Omental fat pad (tissue), 3 donors: ENCODE measurements at regions not wholly inside any gene's neighbourhood (a gene's known extent, or its start where the extent isn't known, plus 50 kb on each side); places are given as distances from the start of the nearest gene placed in this dataset. TPM values are rescaled to one million over a fixed set of nuclear protein-coding genes. Genes with fewer than 3 reads are reported as not detected.

Source experiments
- ATAC-seq: fragments of 150-250 bp; one replicate; pipeline ENCODE4 v1.9.1; 2016; ENCODE audit warnings: mild to moderate bottlenecking, moderate library complexity; ENCODE audit not compliant: low FRiP score
- DNase-seq: peaks from one replicate; pipeline ENCODE4 v3.0.0-alpha.2; 2019; ENCODE audit warnings: low spot score
- CTCF ChIP-seq, 3 donors: fragments of 450-650 bp; IDR thresholded peaks; one replicate each; pipeline ENCODE4 v1.5.1; 2016 to 2017; ENCODE audit warnings: antibody characterized with exemption in 3 of 3, mild to moderate bottlenecking in 3 of 3, moderate library complexity in 2 of 3
- small RNA-seq: library from RNA; depleted of rRNA; stranded (forward); fragments of <200 nt; gene quantifications from one replicate; pipeline ENCODE3, GENCODE V24; 2016

GRCh38 chr11:110773442-110773841, 61.2 kb upstream of the ARHGAP20 start:
- DNase-seq (no peak), ATAC-seq (no peak)
- TF ChIP-seq CTCF (IDR thresholded peaks at IDR 0.05), result no peak

GRCh38 chr11:110772863-110773262, 60.6 kb upstream of the ARHGAP20 start:
- no peak for TF ChIP-seq CTCF (IDR thresholded peaks at IDR 0.05)
- no peak for DNase-seq
- ATAC-seq, result no peak

- no peak for TF ChIP-seq CTCF (IDR thresholded peaks at IDR 0.05)
- ATAC-seq, result no peak
- no peak for DNase-seq
Observed at GRCh38 chr11:110766316-110766715, 54.1 kb upstream of the ARHGAP20 start.

GRCh38 chr11:110764485-110764884, 52.2 kb upstream of the ARHGAP20 start:
- DNase-seq, result no peak
- no peak for TF ChIP-seq CTCF (IDR thresholded peaks at IDR 0.05)
- no peak for ATAC-seq

- no peak for ATAC-seq
- DNase-seq, result no peak
- TF ChIP-seq CTCF (IDR thresholded peaks at IDR 0.05), result no peak
Observed at GRCh38 chr11:110763249-110764011, 51.2 kb upstream of the ARHGAP20 start.

GRCh38 chr11:110762590-110762989, 50.4 kb upstream of the ARHGAP20 start:
- no peak for DNase-seq
- TF ChIP-seq CTCF (IDR thresholded peaks at IDR 0.05), result no peak
- no peak for ATAC-seq

Small RNA genes in the stretch of these regions (small RNA-seq; reads per million reads assigned to genes)
- gene AP002963.1, result not detected
- gene RNA5SP350, result not detected
